IPS-15b (cell line): ENCODE measurements at regions not wholly inside any gene's neighbourhood (a gene's known extent, or its start where the extent isn't known, plus 50 kb on each side); places are given as distances from the start of the nearest gene placed in this dataset.

Experiments
- H3K27me3 ChIP-seq: one replicate; pipeline ENCODE4 v1.6.1; 2013; ENCODE audit warnings: low read length; ENCODE audit not compliant: control insufficient read depth, insufficient read depth
- H3K36me3 ChIP-seq: one replicate; pipeline ENCODE4 v1.6.1; 2013; ENCODE audit warnings: low read length; ENCODE audit not compliant: control insufficient read depth, insufficient read depth
- H3K4me1 ChIP-seq: one replicate; pipeline ENCODE4 v1.6.1; 2013; ENCODE audit warnings: mild to moderate bottlenecking, low read length; ENCODE audit not compliant: control insufficient read depth, insufficient read depth
- H3K4me3 ChIP-seq: one replicate; pipeline ENCODE4 v1.5.1; 2013; ENCODE audit warnings: low read depth, low read length
- H3K9ac ChIP-seq: one replicate; pipeline ENCODE4 v1.6.1; 2013; ENCODE audit warnings: low read depth, mild to moderate bottlenecking, low read length
- H3K9me3 ChIP-seq: one replicate; pipeline ENCODE4 v1.6.1; 2013; ENCODE audit warnings: mild to moderate bottlenecking, low read length; ENCODE audit not compliant: control insufficient read depth, insufficient read depth

DNA sequence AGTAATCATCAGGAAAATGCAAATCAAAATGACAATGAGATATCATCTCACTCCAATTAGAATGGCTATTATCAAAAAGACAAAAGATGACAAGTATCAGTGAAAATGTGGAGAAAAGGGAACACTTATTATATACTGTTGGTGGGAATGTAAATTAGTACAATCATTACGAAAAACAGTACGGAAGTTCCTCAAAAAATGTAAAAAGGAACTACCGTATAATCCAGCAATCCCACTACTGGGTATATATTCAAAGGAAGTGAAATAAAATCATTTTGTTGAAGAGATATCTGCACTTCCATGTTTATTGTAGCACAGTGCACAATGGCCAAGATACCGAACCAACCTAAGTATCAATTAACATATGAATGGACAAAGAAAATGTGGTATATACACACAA, 52.4 kb upstream of the TEX51 start:
- Histone ChIP-seq H3K9ac (no peak overlapping the region), H3K27me3 (no peaks in the 10 kb centered on the region), H3K4me3 (no peak overlapping the region), H3K4me1 (no peaks in the 10 kb centered on the region), H3K36me3 (no peaks in the 10 kb centered on the region), H3K9me3 (no peaks in the 10 kb centered on the region)
